HCT116 (cell line): ENCODE measurements at regions not wholly inside any gene's neighbourhood (a gene's known extent, or its start where the extent isn't known, plus 50 kb on each side); places are given as distances from the start of the nearest gene placed in this dataset.
"Not testable (repeated sequence)": the region's sequence is repeated elsewhere in the genome, so short reads cannot be mapped to it uniquely, and the experiment has no call there.

Experiments used
- ATAC-seq: fragments of 200-7000 bp; cut with Tn5 transposase; 2 replicates; pipeline ENCODE4 v1.9.1; 2020; ENCODE audit warnings: mild to moderate bottlenecking, moderate library complexity
- BruUV-seq: library from RNA; stranded (reverse); fragments of 400-500 nt; replicated peaks from 2 replicates; lab custom pipeline; 2021; lab: Mats Ljungman, UMichigan
- CTCF ChIA-PET: fragments of 300-600 bp; sonication (Branson Sonifier 250); formaldehyde crosslinking; loops from one replicate; lab custom pipeline; 2021; ENCODE audit warnings: antibody characterized with exemption; lab: Charles Lee
- POLR2A ChIA-PET: fragments of 300-600, 350-600 bp; sonication (Branson Sonifier 250); formaldehyde crosslinking; loops from one replicate; lab custom pipeline; 2021; ENCODE audit warnings: antibody characterized with exemption; lab: Charles Lee
- RAD21 ChIA-PET, 2 experiments: fragments of 300-600 bp; sonication (Branson Sonifier 250); formaldehyde crosslinking; loops; one replicate each; lab custom pipeline; 2023; ENCODE audit warnings: low total read pairs in 2 of 2; ENCODE audit not compliant: uncharacterized antibody in 2 of 2, unreplicated experiment in 2 of 2, low non-redundant PET in 1 of 2; lab: Charles Lee
- DNase-seq: peaks from one replicate; pipeline ENCODE4 v3.0.0-alpha.2; 2010; ENCODE audit warnings: low read depth, low spot score
- H2AFZ ChIP-seq: fragments of 200-600 bp; shearing (Covaris generic), sonication (generic); 2 replicates; pipeline ENCODE4 v1.6.1; 2017; ENCODE audit warnings: low read depth, mixed run types, mixed read lengths, antibody characterized with exemption, low read length; ENCODE audit not compliant: poor library complexity, severe bottlenecking
- H3K27ac ChIP-seq: 2 replicates; pipeline ENCODE4 v1.5.1; 2012; ENCODE audit warnings: low read depth, low read length
- H3K27me3 ChIP-seq: fragments of 200-600 bp; sonication (generic); 2 replicates; pipeline ENCODE4 v1.6.1; 2016; ENCODE audit warnings: mixed run types, low read length, mixed read lengths; ENCODE audit not compliant: insufficient read depth
- H3K36me3 ChIP-seq, 2 experiments: fragments of 200-500 bp in 1 of 2; fragments of 200-600 bp in 1 of 2; sonication (Bioruptor generic) in 1 of 2; sonication (generic) in 1 of 2; 2 replicates each; pipeline versions ENCODE4 v1.5.1 to v1.6.1; 2014 to 2016; ENCODE audit warnings: low read length in 2 of 2, inconsistent platforms in 1 of 2, mixed read lengths in 1 of 2, mixed run types in 1 of 2; ENCODE audit not compliant: insufficient read depth in 2 of 2, control insufficient read depth in 1 of 2
- H3K4me1 ChIP-seq, 2 experiments: fragments of 200-600 bp in 1 of 2; sonication (generic) in 1 of 2; 2 replicates each; pipeline versions ENCODE4 v1.5.1 to v1.6.1; 2012 to 2017; ENCODE audit warnings: low read length in 2 of 2, inconsistent platforms in 1 of 2, mild to moderate bottlenecking in 1 of 2, mixed read lengths in 1 of 2, mixed run types in 1 of 2, moderate library complexity in 1 of 2; ENCODE audit not compliant: insufficient read depth in 2 of 2, control insufficient read depth in 1 of 2
- H3K4me2 ChIP-seq: fragments of 200-600 bp; sonication (generic); 2 replicates; pipeline ENCODE4 v1.6.1; 2017; ENCODE audit warnings: mixed run types, low read length, mixed read lengths
- H3K4me3 ChIP-seq, 2 experiments: fragments of 200-600 bp in 1 of 2; sonication (generic) in 1 of 2; replicated peaks in 1 of 2; 2 replicates each; pipeline ENCODE4 v1.5.1; 2011 to 2016; ENCODE audit warnings: low read length in 2 of 2, control low read depth in 1 of 2, low read depth in 1 of 2, mild to moderate bottlenecking in 1 of 2, mixed read lengths in 1 of 2, mixed run types in 1 of 2
- H3K79me2 ChIP-seq: fragments of 200-600 bp; sonication (generic); 2 replicates; pipeline ENCODE4 v1.6.1; 2017; ENCODE audit warnings: mild to moderate bottlenecking, mixed run types, low read length, moderate library complexity, mixed read lengths; ENCODE audit not compliant: insufficient read depth
- H3K9ac ChIP-seq: fragments of 200-600 bp; sonication (generic); 2 replicates; pipeline ENCODE4 v1.6.1; 2016; ENCODE audit warnings: low read length, mixed read lengths
- H3K9me2 ChIP-seq: fragments of 200-600 bp; sonication (generic), shearing (Covaris generic); 2 replicates; pipeline ENCODE4 v1.6.1; 2017; ENCODE audit warnings: mixed run types, mild to moderate bottlenecking, moderate library complexity; ENCODE audit not compliant: insufficient read depth
- H3K9me3 ChIP-seq, 2 experiments: fragments of 200-500 bp in 1 of 2; fragments of 200-600 bp in 1 of 2; sonication (Bioruptor generic) in 1 of 2; sonication (generic) in 1 of 2; 2 replicates each; pipeline ENCODE4 v1.6.1; 2014 to 2017; ENCODE audit warnings: low read length in 2 of 2, mixed read lengths in 2 of 2, inconsistent platforms in 1 of 2, low read depth in 1 of 2, mild to moderate bottlenecking in 1 of 2, mixed run types in 1 of 2, moderate library complexity in 1 of 2; ENCODE audit not compliant: control insufficient read depth in 1 of 2, insufficient read depth in 1 of 2
- H4K20me1 ChIP-seq: fragments of 200-600 bp; sonication (generic), shearing (Covaris generic); 2 replicates; pipeline ENCODE4 v1.6.1; 2017; ENCODE audit warnings: mixed run types, mild to moderate bottlenecking, moderate library complexity; ENCODE audit not compliant: insufficient read depth
- EGR1 ChIP-seq: IDR thresholded peaks from 2 replicates; pipeline ENCODE4 v1.6.1; 2012; ENCODE audit warnings: low read depth
- POLR2A ChIP-seq: IDR thresholded peaks from 2 replicates; pipeline ENCODE4 v1.7.0; 2011; ENCODE audit warnings: borderline replicate concordance; ENCODE audit not compliant: insufficient read depth, insufficient read length; ENCODE audit errors: extremely low read depth
- POLR2AphosphoS5 ChIP-seq: IDR thresholded peaks from 2 replicates; pipeline ENCODE4 v1.6.1; 2011; ENCODE audit warnings: mild to moderate bottlenecking, low read depth, low read length, moderate library complexity
- SP1 ChIP-seq: IDR thresholded peaks from 2 replicates; pipeline ENCODE4 v1.6.1; 2012; ENCODE audit warnings: low read depth
- intact Hi-C: fragments of 100-400 bp; cut with micrococcal nuclease; formaldehyde crosslinking; loops from 2 replicates; pipeline ENCODE4 v1.10.0; 2022

DNA sequence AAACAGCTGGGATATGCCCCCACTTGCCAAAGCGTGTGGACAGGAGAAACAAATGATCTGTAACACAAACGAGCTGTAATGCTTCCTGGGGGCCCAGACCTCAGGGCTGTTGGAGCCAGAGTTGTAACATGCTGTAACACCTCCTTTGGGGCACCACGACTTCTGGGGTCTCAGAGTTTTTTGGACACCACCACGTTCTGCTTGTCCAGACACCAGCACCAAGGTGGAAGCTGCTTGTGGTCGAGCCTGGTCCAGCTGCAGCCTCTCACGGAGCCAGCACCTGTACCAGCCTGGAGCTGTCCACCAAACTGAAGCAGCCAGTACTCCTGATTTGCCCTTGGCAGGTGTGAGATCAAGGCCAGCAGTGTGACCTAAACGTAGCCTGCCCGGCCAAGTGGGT is 879.4 kb downstream of the SLC6A15 start:
- no peak overlapping the region for H3K4me2 ChIP-seq
- BruUV-seq = no TSS peak
- ChIA-PET RAD21 (no interaction called here), POLR2A (no interaction called here), CTCF (no interaction called here)
- H3K27ac ChIP-seq = no peak overlapping the region
- intact Hi-C loops = no loop called here
- no peaks in the 10 kb centered on the region for H3K27me3 ChIP-seq
- TF ChIP-seq POLR2A = no peak
- no peak for TF ChIP-seq SP1
- no peak for TF ChIP-seq EGR1
- no peak for TF ChIP-seq POLR2AphosphoS5
- no peak overlapping the region for H3K9ac ChIP-seq
- no peaks in the 10 kb centered on the region for H3K79me2 ChIP-seq
- DNase-seq (no peak), ATAC-seq (no peak)
- no peaks in the 10 kb centered on the region; a peak in 1 of 4 replicates for H3K9me3 ChIP-seq
- no peaks in the 10 kb centered on the region for H3K4me1 ChIP-seq
- no peaks in the 10 kb centered on the region for H3K36me3 ChIP-seq
- no peak overlapping the region for H3K4me3 ChIP-seq
- no peak overlapping the region for H2AFZ ChIP-seq
- H3K9me2 ChIP-seq = no peaks in the 10 kb centered on the region
- no peaks in the 10 kb centered on the region for H4K20me1 ChIP-seq

DNA sequence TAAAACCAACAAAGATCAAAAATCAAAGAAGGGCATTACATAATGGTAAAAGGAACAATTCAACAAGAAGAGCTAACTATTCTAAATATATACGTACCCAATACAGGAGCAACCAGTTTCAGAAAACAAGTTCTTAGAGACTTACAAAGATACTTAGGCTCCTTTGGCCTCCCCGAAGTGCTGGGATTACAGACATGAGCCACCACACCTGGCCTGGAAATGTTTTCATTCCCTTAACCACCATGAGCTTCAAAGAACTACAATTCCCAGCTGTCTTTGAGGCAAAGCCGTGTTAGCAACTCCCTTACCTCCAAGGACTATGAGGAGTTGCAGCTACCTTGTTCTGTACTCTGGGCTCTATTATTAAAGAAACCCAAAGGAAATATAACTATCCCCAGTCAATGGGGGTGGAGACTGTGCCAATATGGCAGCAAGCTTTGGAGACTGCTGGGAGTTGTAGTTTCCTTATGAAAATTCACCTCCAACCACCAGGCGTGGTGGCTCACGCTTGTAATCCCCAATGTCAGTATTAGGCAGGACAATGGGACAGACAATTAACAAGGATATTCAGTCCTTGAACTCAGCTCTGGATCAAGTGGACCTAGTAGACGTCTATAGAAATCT is 893.9 kb downstream of the SLC6A15 start:
- H3K9me3 ChIP-seq, H3K4me3 ChIP-seq, POLR2A ChIA-PET, CTCF ChIA-PET, H3K9ac ChIP-seq, H3K79me2 ChIP-seq, H3K27me3 ChIP-seq, H3K27ac ChIP-seq, BruUV-seq, intact Hi-C loops, H3K9me2 ChIP-seq, RAD21 ChIA-PET, H3K4me1 ChIP-seq, ATAC-seq, H3K4me2 ChIP-seq, DNase-seq, H3K36me3 ChIP-seq, H4K20me1 ChIP-seq, H2AFZ ChIP-seq: not testable (repeated sequence)
